ENCODE measurements at regions not wholly inside any gene's neighbourhood (a gene's known extent, or its start where the extent isn't known, plus 50 kb on each side); places are given as distances from the start of the nearest gene placed in this dataset.

GRCh38 chr13:21852043-21852442 is 181.2 kb downstream of the FGF9 start:
- no peak for DNase-seq (ENCODE audit: low read depth, low spot score)
- intact Hi-C loops (cut with micrococcal nuclease; ENCODE audit: unreplicated experiment) (no loop called here), in situ Hi-C loops (cut with HindIII; ENCODE audit: low pct_unique_long_range_greater_than_20kb, low sequenced_read_pairs) (no loop called here)
- H3K4me3 ChIP-seq (ENCODE audit: low read depth in 2 of 2, low read length in 2 of 2) = no peak overlapping the region
- no TSS peak for BruUV-seq (replicated peaks)
- H3K27me3 ChIP-seq (ENCODE audit: control insufficient read depth, insufficient read depth, low read length) = no peaks in the 10 kb centered on the region
- no peaks in the 10 kb centered on the region for H3K9me3 ChIP-seq (ENCODE audit: control insufficient read depth, insufficient read depth, low read depth, low read length)
- H3K4me1 ChIP-seq (ENCODE audit: control insufficient read depth, insufficient read depth, low read length) = no peaks in the 10 kb centered on the region
- ChIA-PET CTCF (no interaction called here), POLR2A (no interaction called here)
- no peak for ATAC-seq
- H3K27ac ChIP-seq (ENCODE audit: low read length) = no peak overlapping the region
- TF ChIP-seq REST (IDR thresholded peaks at IDR 0.05; ENCODE audit: insufficient read depth in 1 of 2, low read depth in 2 of 2, low read length in 1 of 2) (no peak), POLR2AphosphoS5 (IDR thresholded peaks at IDR 0.05; ENCODE audit: low read depth, low read length) (no peak), TCF7L2 (IDR thresholded peaks at IDR 0.05; ENCODE audit: low read depth, low read length) (no peak), SIN3A (IDR thresholded peaks at IDR 0.05; ENCODE audit: borderline replicate concordance, insufficient read depth, low read depth, low read length) (no peak)
- TF ChIP-seq, protein P1, sequence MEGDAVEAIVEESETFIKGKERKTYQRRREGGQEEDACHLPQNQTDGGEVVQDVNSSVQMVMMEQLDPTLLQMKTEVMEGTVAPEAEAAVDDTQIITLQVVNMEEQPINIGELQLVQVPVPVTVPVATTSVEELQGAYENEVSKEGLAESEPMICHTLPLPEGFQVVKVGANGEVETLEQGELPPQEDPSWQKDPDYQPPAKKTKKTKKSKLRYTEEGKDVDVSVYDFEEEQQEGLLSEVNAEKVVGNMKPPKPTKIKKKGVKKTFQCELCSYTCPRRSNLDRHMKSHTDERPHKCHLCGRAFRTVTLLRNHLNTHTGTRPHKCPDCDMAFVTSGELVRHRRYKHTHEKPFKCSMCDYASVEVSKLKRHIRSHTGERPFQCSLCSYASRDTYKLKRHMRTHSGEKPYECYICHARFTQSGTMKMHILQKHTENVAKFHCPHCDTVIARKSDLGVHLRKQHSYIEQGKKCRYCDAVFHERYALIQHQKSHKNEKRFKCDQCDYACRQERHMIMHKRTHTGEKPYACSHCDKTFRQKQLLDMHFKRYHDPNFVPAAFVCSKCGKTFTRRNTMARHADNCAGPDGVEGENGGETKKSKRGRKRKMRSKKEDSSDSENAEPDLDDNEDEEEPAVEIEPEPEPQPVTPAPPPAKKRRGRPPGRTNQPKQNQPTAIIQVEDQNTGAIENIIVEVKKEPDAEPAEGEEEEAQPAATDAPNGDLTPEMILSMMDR (IDR thresholded peaks at IDR 0.05) = no peak
- no peaks in the 10 kb centered on the region for H3K36me3 ChIP-seq (ENCODE audit: control insufficient read depth, insufficient read depth, low read length)

DNA sequence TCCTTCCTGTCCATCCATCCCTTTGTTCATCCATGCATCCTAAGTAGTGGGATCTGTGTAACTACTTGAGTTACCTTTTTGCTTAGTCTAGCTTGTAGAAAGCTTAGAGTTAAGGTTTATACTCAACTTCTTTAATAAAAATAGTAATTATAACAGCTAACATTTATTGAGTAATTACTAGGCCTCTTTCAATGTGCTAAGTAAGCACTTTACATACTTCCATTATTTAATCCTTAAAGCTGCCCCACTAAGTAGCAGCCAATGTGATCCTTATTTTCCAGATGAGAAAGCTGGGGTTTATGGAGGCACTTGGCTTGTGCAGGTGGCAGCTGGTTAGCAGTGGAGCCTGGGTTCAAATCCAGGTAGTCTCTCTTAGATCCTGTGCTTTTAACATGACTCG is 182.9 kb downstream of the FGF9 start:
- H3K9me3 ChIP-seq (ENCODE audit: control insufficient read depth, insufficient read depth, low read depth, low read length) = no peaks in the 10 kb centered on the region
- DNase-seq (ENCODE audit: low read depth, low spot score) (no peak), ATAC-seq (no peak)
- no peak overlapping the region for H3K27ac ChIP-seq (ENCODE audit: low read length)
- CTCF ChIA-PET = no interaction called here
- no peak overlapping the region for H3K4me3 ChIP-seq (ENCODE audit: low read depth in 2 of 2, low read length in 2 of 2)
- in situ Hi-C loops (cut with HindIII; ENCODE audit: low pct_unique_long_range_greater_than_20kb, low sequenced_read_pairs) (no loop called here), intact Hi-C loops (cut with micrococcal nuclease; ENCODE audit: unreplicated experiment) (no loop called here)
- no peaks in the 10 kb centered on the region for H3K4me1 ChIP-seq (ENCODE audit: control insufficient read depth, insufficient read depth, low read length)
- H3K36me3 ChIP-seq (ENCODE audit: control insufficient read depth, insufficient read depth, low read length) = no peaks in the 10 kb centered on the region
- TF ChIP-seq TCF7L2 (IDR thresholded peaks at IDR 0.05; ENCODE audit: low read depth, low read length) = no peak
- TF ChIP-seq REST (IDR thresholded peaks at IDR 0.05; ENCODE audit: insufficient read depth in 1 of 2, low read depth in 2 of 2, low read length in 1 of 2) = no peak
- TF ChIP-seq POLR2AphosphoS5 (IDR thresholded peaks at IDR 0.05; ENCODE audit: low read depth, low read length) = no peak
- no peak for TF ChIP-seq SIN3A (IDR thresholded peaks at IDR 0.05; ENCODE audit: borderline replicate concordance, insufficient read depth, low read depth, low read length)
- TF ChIP-seq, protein P1 (IDR thresholded peaks at IDR 0.05) = no peak
- H3K27me3 ChIP-seq (ENCODE audit: control insufficient read depth, insufficient read depth, low read length) = no peaks in the 10 kb centered on the region
- no TSS peak for BruUV-seq (replicated peaks)
- POLR2A ChIA-PET = interaction anchor here (0.5 kb wide), 1 partner anchor 10 kb away, joined by 5 read pairs; no protein-coding TSS in a partner anchor
